ENCODE measurements at regions not wholly inside any gene's neighbourhood (a gene's known extent, or its start where the extent isn't known, plus 50 kb on each side); places are given as distances from the start of the nearest gene placed in this dataset.
"Not testable (repeated sequence)": the region's sequence is repeated elsewhere in the genome, so short reads cannot be mapped to it uniquely, and the experiment has no call there.

- H3K4me1 ChIP-seq; H3K9me3 ChIP-seq; H3K27ac ChIP-seq; H3K36me3 ChIP-seq; DNase-seq; intact Hi-C loops (cut with DNase I; ENCODE audit: low total_unique reads); H3K27me3 ChIP-seq; H3K4me3 ChIP-seq: not testable (repeated sequence)
- 84 to 100% (median 93%) methylated on average over 1 to 2 of the region's 3 CpGs for WGBS, 5 donors
These were observed 342.0 kb downstream of the CNTNAP3B start for GRCh38 chr9:41787270-41787669.

- H3K4me3 ChIP-seq; H3K36me3 ChIP-seq; DNase-seq; H3K27me3 ChIP-seq; H3K4me1 ChIP-seq; intact Hi-C loops (cut with DNase I; ENCODE audit: low total_unique reads); H3K27ac ChIP-seq; H3K9me3 ChIP-seq: not testable (repeated sequence)
- 90 to 96% (median 95%) methylated on average over 7 to 8 of the region's 9 CpGs for WGBS, 5 donors
These were observed 345.2 kb downstream of the CNTNAP3B start for GRCh38 chr9:41784006-41784405.

- H3K9me3 ChIP-seq; H3K36me3 ChIP-seq; H3K4me1 ChIP-seq; H3K4me3 ChIP-seq; DNase-seq; H3K27me3 ChIP-seq; H3K27ac ChIP-seq; intact Hi-C loops (cut with DNase I; ENCODE audit: low total_unique reads): not testable (repeated sequence)
- 91 to 97% (median 95%) methylated on average over 13 to 24 of the region's 29 CpGs for WGBS, 5 donors
These were observed 346.0 kb downstream of the CNTNAP3B start for GRCh38 chr9:41783070-41783810.

- H3K4me3 ChIP-seq; intact Hi-C loops (cut with DNase I; ENCODE audit: low total_unique reads); H3K9me3 ChIP-seq; H3K4me1 ChIP-seq; H3K27ac ChIP-seq; DNase-seq; H3K27me3 ChIP-seq; H3K36me3 ChIP-seq: not testable (repeated sequence)
- WGBS, 5 donors: 93 to 98% (median 96%) methylated on average over 2 of the region's 2 CpGs
These were observed 347.3 kb downstream of the CNTNAP3B start for GRCh38 chr9:41781899-41782298.

- 24 to 43% (median 28%) methylated on average over 12 to 14 of the region's 17 CpGs; no CpG with 5 or more reads in 1 of the 5 donors for WGBS, 5 donors
- H3K36me3 ChIP-seq; H3K27me3 ChIP-seq; H3K27ac ChIP-seq; H3K4me3 ChIP-seq; intact Hi-C loops (cut with DNase I; ENCODE audit: low total_unique reads); H3K9me3 ChIP-seq; H3K4me1 ChIP-seq: not testable (repeated sequence)
- peak; percentile 30 to 56 for DNase-seq
These were observed 349.3 kb downstream of the CNTNAP3B start for GRCh38 chr9:41779897-41780406.

- H3K27ac ChIP-seq; DNase-seq; H3K9me3 ChIP-seq; intact Hi-C loops (cut with DNase I; ENCODE audit: low total_unique reads); H3K4me3 ChIP-seq; H3K27me3 ChIP-seq; H3K4me1 ChIP-seq; H3K36me3 ChIP-seq: not testable (repeated sequence)
- WGBS, 5 donors: 94 to 96% (median 95%) methylated on average over 15 of the region's 15 CpGs
These were observed 350.0 kb downstream of the CNTNAP3B start for GRCh38 chr9:41779192-41779591.

- intact Hi-C loops (cut with DNase I; ENCODE audit: low total_unique reads); H3K27ac ChIP-seq: not testable (repeated sequence)
- WGBS, 5 donors: 95 to 97% (median 96%) methylated on average over 28 to 38 of the region's 38 CpGs
These were observed 350.6 kb downstream of the CNTNAP3B start for GRCh38 chr9:41778535-41779071.

GRCh38 chr9:41777536-41777935 is 351.7 kb downstream of the CNTNAP3B start:
- intact Hi-C loops (cut with DNase I; ENCODE audit: low total_unique reads); DNase-seq: not testable (repeated sequence)
- WGBS, 5 donors: 64 to 81% (median 74%) methylated on average over 3 to 5 of the region's 10 CpGs

More at GRCh38 chr9:41778535-41779071, 350.6 kb downstream of the CNTNAP3B start:
- H3K4me1 ChIP-seq, H3K4me3 ChIP-seq, H3K36me3 ChIP-seq, H3K27me3 ChIP-seq, DNase-seq, H3K9me3 ChIP-seq: not testable (repeated sequence)

GRCh38 chr9:41772541-41772940 is 356.7 kb downstream of the CNTNAP3B start:
- H3K27ac ChIP-seq; H3K4me1 ChIP-seq; H3K4me3 ChIP-seq; H3K27me3 ChIP-seq; H3K36me3 ChIP-seq; DNase-seq; intact Hi-C loops (cut with DNase I; ENCODE audit: low total_unique reads); H3K9me3 ChIP-seq: not testable (repeated sequence)
- 63 to 73% (median 65%) methylated on average over 5 to 6 of the region's 7 CpGs; no CpG with 5 or more reads in 2 of the 5 donors for WGBS, 5 donors

More at GRCh38 chr9:41777536-41777935, 351.7 kb downstream of the CNTNAP3B start:
- H3K27me3 ChIP-seq, H3K27ac ChIP-seq, H3K4me1 ChIP-seq, H3K36me3 ChIP-seq, H3K4me3 ChIP-seq, H3K9me3 ChIP-seq: not testable (repeated sequence)

GRCh38 chr9:41771693-41772092 is 357.5 kb downstream of the CNTNAP3B start:
- H3K27ac ChIP-seq; intact Hi-C loops (cut with DNase I; ENCODE audit: low total_unique reads); H3K4me3 ChIP-seq; H3K4me1 ChIP-seq; DNase-seq; H3K9me3 ChIP-seq; H3K36me3 ChIP-seq; H3K27me3 ChIP-seq: not testable (repeated sequence)
- 89 to 92% (median 92%) methylated on average over 3 to 4 of the region's 12 CpGs for WGBS, 5 donors

- H3K9me3 ChIP-seq; H3K36me3 ChIP-seq; H3K4me3 ChIP-seq; H3K27me3 ChIP-seq; DNase-seq; intact Hi-C loops (cut with DNase I; ENCODE audit: low total_unique reads); H3K27ac ChIP-seq; H3K4me1 ChIP-seq: not testable (repeated sequence)
- 80 to 90% (median 84%) methylated on average over 2 to 8 of the region's 9 CpGs; no CpG with 5 or more reads in 1 of the 5 donors for WGBS, 5 donors
These were observed 374.4 kb downstream of the CNTNAP3B start for GRCh38 chr9:41754822-41755221.

GRCh38 chr9:41754403-41754802 is 374.8 kb downstream of the CNTNAP3B start:
- H3K4me1 ChIP-seq; intact Hi-C loops (cut with DNase I; ENCODE audit: low total_unique reads); H3K4me3 ChIP-seq; H3K27ac ChIP-seq; DNase-seq; H3K27me3 ChIP-seq; H3K9me3 ChIP-seq; H3K36me3 ChIP-seq: not testable (repeated sequence)
- WGBS, 5 donors: 83 to 95% (median 91%) methylated on average over 9 to 14 of the region's 15 CpGs
